OCI-LY3 (cell line): ENCODE measurements at regions not wholly inside any gene's neighbourhood (a gene's known extent, or its start where the extent isn't known, plus 50 kb on each side); places are given as distances from the start of the nearest gene placed in this dataset.
"Not testable (repeated sequence)": the region's sequence is repeated elsewhere in the genome, so short reads cannot be mapped to it uniquely, and the experiment has no call there.

Experiments used
- H2AFZ ChIP-seq: fragments of 200-600, 300-600 bp; shearing (Covaris generic); 2 replicates; pipeline ENCODE4 v1.6.0; 2014; ENCODE audit warnings: antibody characterized with exemption, low read depth, low read length
- H3K27ac ChIP-seq: fragments of 200-600, 300-600 bp; sonication (generic); 2 replicates; pipeline ENCODE4 v1.5.1; 2014; ENCODE audit warnings: mild to moderate bottlenecking, low read length, moderate library complexity, mixed read lengths
- H3K27me3 ChIP-seq: fragments of 200-600, 300-600 bp; sonication (generic); 2 replicates; pipeline ENCODE4 v1.6.1; 2014; ENCODE audit warnings: low read depth, low read length, mixed read lengths
- H3K36me3 ChIP-seq: fragments of 200-600, 300-600 bp; sonication (generic); replicated peaks from 2 replicates; pipeline ENCODE3; 2014; ENCODE audit warnings: low read depth, low read length, mixed read lengths
- H3K4me1 ChIP-seq: fragments of 300-600, 200-600 bp; sonication (generic); 2 replicates; pipeline ENCODE4 v1.6.1; 2014; ENCODE audit warnings: low read length, mixed read lengths
- H3K4me2 ChIP-seq: fragments of 200-600, 300-600 bp; sonication (generic); 2 replicates; pipeline ENCODE4 v1.6.1; 2014; ENCODE audit warnings: low read length, mixed read lengths
- H3K4me3 ChIP-seq: fragments of 300-600, 200-600 bp; sonication (generic); 2 replicates; pipeline ENCODE4 v1.5.1; 2014; ENCODE audit warnings: antibody characterized with exemption, mild to moderate bottlenecking, low read length, moderate library complexity
- H3K79me2 ChIP-seq: fragments of 300-600, 200-600 bp; shearing (Covaris generic); 2 replicates; pipeline ENCODE4 v1.6.1; 2014; ENCODE audit warnings: mild to moderate bottlenecking, low read length, mixed read lengths
- H3K9ac ChIP-seq: fragments of 300-600, 200-600 bp; shearing (Covaris generic); 2 replicates; pipeline ENCODE4 v1.6.0; 2014; ENCODE audit warnings: mild to moderate bottlenecking, low read length, moderate library complexity
- H3K9me3 ChIP-seq: fragments of 200-600, 300-600 bp; shearing (Covaris generic); 2 replicates; pipeline ENCODE4 v1.6.1; 2014; ENCODE audit warnings: low read length, mixed read lengths; ENCODE audit not compliant: insufficient read depth
- H4K20me1 ChIP-seq: fragments of 200-600, 300-600 bp; sonication (generic); 2 replicates; pipeline ENCODE4 v1.6.1; 2016; ENCODE audit warnings: low read length, mixed read lengths; ENCODE audit not compliant: insufficient read depth
- CTCF ChIP-seq: fragments of 200-600, 300-600 bp; sonication (generic); IDR thresholded peaks from 2 replicates; pipeline ENCODE4 v1.5.1; 2014; ENCODE audit warnings: antibody characterized with exemption, low read length, low read depth
- EZH2phosphoT487 ChIP-seq: fragments of 200-600 bp; shearing (Covaris generic); IDR thresholded peaks from 2 replicates; pipeline ENCODE4 v1.6.1; 2018; ENCODE audit warnings: antibody characterized with exemption, mixed run types, low read depth

GRCh38 chrX:142637206-142637605 is 388.5 kb upstream of the SPANXN4 start:
- TF ChIP-seq CTCF (no peak), EZH2phosphoT487 (no peak)
- Histone ChIP-seq H3K27me3 (no peaks in the 10 kb centered on the region), H3K9me3 (no peaks in the 10 kb centered on the region), H3K4me3 (no peak overlapping the region), H3K9ac (no peak overlapping the region), H3K4me2 (no peak overlapping the region), H3K36me3 (no peaks in the 10 kb centered on the region), H3K79me2 (no peaks in the 10 kb centered on the region), H3K4me1 (no peaks in the 10 kb centered on the region), H3K27ac (no peak overlapping the region), H2AFZ (no peak overlapping the region), H4K20me1 (no peaks in the 10 kb centered on the region)

GRCh38 chrX:142616636-142617035 is 409.1 kb upstream of the SPANXN4 start:
- H2AFZ ChIP-seq, result no peak overlapping the region
- H3K36me3 ChIP-seq, result no peaks in the 10 kb centered on the region
- H3K4me2 ChIP-seq, result no peak overlapping the region
- no peaks in the 10 kb centered on the region for H3K27me3 ChIP-seq
- TF ChIP-seq EZH2phosphoT487 (no peak), CTCF (no peak)
- H3K9me3 ChIP-seq, result no peaks in the 10 kb centered on the region
- H4K20me1 ChIP-seq, result no peaks in the 10 kb centered on the region
- no peak overlapping the region for H3K4me3 ChIP-seq
- no peaks in the 10 kb centered on the region for H3K79me2 ChIP-seq
- peaks cover 4% of the 10 kb centered on the region for H3K4me1 ChIP-seq
- H3K27ac ChIP-seq, result no peak overlapping the region
- no peak overlapping the region for H3K9ac ChIP-seq

DNA sequence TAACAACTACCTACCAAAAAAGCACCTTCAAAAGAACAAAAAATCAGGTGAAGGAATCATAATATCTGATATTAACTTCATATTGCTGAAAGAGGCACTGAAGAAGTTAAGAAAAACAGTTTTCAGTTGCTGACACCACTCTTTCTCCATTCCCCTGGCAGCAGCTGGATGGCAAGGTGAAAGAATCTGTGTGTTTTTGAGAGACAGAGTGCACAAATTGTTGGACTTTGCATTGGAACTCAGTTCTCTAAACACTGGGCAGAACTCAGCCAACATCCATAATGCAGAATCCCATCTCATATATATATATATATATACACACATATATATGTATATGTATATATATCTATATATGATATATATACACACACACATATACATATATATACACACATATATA is 408.3 kb upstream of the MAGEC2 start:
- Histone ChIP-seq H3K4me3 (no peak overlapping the region), H4K20me1 (no peaks in the 10 kb centered on the region), H3K9ac (no peak overlapping the region), H3K79me2 (no peaks in the 10 kb centered on the region), H3K27me3 (no peaks in the 10 kb centered on the region), H3K36me3 (no peaks in the 10 kb centered on the region), H3K9me3 (no peaks in the 10 kb centered on the region), H2AFZ (no peak overlapping the region), H3K4me2 (no peak overlapping the region), H3K4me1 (no peaks in the 10 kb centered on the region), H3K27ac (no peak overlapping the region)
- no peak for TF ChIP-seq EZH2phosphoT487
- TF ChIP-seq CTCF, result no peak

DNA sequence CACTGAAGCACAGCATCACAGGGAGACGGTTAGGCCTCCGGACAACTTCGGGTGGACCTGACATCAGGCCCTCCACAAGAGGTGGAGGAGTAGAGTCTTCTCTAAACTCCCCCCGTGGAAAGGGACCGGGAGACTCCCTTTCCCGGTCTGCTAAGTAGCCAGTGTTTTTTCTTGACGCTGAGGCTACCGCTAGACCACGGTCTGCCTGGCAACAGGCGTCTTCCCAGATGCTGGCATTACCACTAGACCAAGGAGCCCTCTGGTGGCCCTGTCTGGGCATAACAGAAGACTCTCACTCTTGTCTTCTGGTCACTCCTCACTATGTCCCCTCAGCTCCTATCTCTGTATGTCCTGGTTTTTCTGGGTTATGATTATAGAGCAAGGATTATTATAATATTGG is 401.5 kb upstream of the MAGEC2 start:
- H3K79me2 ChIP-seq, H3K4me1 ChIP-seq, H3K9me3 ChIP-seq, H3K4me3 ChIP-seq, H2AFZ ChIP-seq, H4K20me1 ChIP-seq, H3K36me3 ChIP-seq, H3K9ac ChIP-seq, H3K27me3 ChIP-seq, H3K4me2 ChIP-seq, H3K27ac ChIP-seq: not testable (repeated sequence)
- TF ChIP-seq CTCF, result peak; percentile 22; the same call in 1 of the 2 replicates
